DMS153 treated with DMSO at 0.1 percent for 48 hours (cell line): ENCODE measurements at regions not wholly inside any gene's neighbourhood (a gene's known extent, or its start where the extent isn't known, plus 50 kb on each side); places are given as distances from the start of the nearest gene placed in this dataset.

Experiments
- DNase-seq: peaks from one replicate; lab custom pipeline; 2025; ENCODE audit not compliant: unreplicated experiment; lab: John Stamatoyannopoulos, UW

GRCh38 chr18:25815659-25816058 is 274.8 kb downstream of the SS18 start:
- DNase-seq = no peak

DNA sequence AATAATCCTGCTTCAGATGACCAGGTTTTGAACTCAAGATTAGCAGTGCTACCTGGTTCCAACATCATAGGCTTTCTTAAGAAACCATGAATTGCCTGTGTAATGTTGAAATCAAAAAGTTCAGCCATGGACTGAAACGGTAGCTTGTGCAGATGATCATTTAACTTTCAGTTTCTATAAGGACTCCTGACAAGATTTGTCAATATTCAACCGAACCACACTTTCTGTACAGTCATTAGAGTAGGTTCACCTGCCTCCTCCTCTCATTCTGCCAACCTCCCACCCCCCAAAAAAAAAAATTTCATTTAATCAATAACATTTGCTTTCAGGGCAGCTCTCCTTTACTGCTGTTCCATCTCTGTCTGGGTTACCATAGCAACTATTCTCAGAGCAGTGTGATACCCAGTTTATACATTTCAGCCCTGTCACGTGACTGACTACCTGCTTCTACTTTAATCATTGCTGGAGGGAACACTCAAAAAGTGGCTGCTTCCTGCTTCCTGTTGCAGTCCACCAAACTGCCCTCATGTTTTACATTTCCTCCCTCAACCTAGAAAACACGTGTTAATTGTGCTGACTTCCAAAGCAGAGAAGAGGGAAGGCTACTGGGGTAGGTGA is 275.5 kb downstream of the SS18 start:
- DNase-seq = no peak

DNA sequence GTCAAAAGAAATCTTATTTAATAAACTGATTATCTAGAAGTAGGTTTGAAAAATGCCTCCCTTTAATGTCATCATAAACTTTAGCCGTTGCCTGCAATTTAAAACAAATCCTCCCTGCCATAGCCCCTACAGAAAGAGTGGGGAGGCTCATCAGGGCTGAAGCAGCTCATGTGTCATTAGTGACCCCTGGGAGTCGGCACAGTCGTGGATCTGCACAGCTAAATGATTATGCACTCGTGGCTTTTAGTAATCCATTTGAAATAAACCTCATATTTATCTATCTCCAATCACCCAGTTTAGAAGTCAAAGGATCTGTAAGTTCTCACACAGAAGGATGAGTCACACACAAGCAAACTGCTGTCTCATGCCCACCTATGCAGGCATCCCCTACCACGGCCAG is 277.3 kb downstream of the SS18 start:
- no peak for DNase-seq

DNA sequence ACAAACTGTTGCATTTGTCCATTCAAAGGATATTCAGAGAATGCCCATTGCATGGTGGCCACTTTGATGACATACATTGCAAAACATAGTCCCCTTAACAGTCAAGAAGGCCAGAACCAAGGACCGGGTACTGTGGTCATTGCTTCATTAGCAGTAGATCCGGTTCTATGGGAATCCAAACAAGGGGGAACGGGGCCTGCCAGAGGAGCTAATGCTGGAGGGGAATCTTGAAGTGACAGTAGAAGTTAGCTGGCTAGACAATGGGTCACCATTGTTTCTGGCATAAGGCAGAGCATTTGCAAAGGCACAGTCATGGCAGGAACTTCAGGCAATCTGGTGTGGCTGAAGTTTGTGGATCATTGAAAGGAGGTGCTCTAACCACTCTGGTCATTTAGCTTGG is 279.7 kb downstream of the SS18 start:
- DNase-seq = no peak

DNA sequence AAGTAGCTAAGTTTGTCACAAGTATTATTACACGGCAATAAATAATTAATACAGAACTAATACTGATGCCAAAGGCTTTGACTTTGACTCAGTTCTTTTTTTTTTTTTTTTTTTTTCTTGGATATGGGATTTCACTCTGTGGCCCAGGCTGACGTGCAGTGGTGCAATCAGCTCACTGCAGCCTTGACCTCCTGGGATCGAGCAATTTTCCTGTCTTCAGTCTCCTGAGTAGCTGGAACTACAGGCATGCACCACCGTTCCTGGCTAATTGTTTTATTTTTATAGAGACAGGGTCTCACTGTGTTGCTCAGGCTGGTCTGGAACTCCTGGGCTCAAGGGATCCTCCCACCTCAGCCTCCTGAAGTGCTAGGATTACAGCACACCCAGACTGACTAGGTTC is 284.5 kb downstream of the SS18 start:
- no peak for DNase-seq

- DNase-seq = no peak
Observed at GRCh38 chr18:25805323-25805722, 285.1 kb downstream of the SS18 start.

GRCh38 chr18:25799231-25799630 is 291.2 kb downstream of the SS18 start:
- DNase-seq = no peak

DNA sequence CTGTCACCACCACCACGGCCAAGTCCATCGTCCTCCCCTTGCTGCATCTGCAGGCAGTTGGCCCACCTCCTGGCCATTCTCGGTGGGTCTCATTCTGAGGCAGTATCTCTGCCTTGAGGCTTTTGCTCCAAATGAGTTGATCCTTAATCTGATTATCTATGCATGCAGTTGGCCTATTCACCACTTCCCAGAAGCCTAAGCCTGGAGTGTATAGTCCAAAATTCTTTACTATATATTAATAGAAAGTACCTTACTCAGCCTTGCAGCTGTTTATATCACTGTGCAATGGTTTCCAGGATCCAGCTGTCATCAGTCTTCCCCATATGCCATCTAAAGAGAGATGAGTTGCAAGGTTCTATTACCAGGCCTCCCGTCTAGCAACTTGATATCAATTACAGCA is 292.4 kb downstream of the SS18 start:
- no peak for DNase-seq

DNA sequence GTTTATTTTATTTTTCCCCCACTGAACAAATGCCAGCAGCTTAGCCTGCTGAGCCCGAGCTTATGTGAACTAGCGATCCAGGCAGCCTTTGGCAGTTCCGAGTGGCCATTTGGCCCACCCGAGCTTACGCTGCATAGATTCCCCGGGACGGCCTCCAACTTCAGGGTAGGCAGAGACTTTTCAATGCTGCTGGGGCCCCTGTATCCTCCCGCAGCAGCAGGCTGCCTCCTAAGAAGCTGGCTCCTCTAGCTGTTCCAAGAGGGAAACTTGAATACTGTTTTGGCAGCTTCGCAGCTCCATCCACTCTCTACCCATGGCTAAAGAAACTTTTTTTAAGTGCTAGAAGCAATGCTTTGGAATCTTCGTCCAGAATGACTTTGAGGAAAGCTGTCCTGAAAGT is 295.2 kb downstream of the SS18 start:
- DNase-seq = no peak

GRCh38 chr18:25787276-25787675 is 303.1 kb downstream of the SS18 start:
- no peak for DNase-seq

DNA sequence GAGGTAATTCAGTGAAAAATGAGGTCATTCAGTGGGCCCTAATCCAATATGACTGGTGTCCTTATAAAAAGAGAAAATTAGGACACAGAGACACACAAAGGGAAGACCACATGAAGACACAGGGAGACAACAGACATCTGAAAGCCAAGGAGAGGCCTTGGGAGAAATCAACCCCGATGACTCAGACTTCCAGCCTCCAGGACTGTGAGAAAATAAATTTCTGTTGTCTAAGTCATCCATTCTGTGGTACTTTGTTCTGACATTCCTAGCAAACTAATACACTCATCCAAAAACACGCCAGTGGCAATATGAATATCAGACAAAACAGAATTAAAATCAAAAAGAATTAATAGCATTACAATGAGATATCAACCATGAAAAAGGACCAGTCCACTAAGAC is 303.7 kb downstream of the SS18 start:
- no peak for DNase-seq

DNA sequence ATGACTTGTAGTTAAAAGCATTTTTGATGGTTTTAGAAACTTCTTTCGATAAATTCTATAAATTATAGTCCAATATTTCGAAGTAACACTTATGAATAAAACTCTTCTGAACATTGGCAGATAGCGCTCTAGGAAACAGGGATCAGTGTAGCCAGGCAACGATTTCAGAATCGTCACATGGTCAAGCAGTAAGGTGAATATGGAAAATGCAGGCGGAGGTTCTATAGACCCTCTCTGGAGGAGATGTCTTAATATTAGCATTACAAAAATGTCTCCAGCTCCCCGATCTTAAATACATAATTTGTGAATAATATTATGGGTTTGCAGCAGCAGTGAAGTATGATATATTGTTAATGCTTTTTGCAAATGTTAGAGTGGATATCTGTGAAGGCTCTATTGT is 310.3 kb downstream of the SS18 start:
- DNase-seq = no peak

DNA sequence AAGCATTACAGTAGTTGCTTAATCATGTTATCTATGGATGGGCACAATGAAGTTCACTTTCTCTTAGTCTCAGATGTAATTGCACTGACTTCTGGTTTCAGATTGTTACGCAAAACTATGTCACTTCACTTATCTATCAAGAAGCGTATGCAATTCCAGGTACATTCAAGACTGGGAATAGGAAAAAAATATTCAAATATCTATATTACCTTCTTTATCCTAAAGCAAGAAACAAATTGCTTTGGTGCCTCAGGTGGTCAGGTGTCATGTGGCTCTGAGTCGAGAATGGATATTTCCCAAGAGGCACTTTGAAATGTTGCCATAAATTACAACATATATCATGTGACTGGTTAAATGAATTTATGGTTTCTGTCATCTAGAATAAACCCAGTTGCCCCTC is 318.6 kb downstream of the SS18 start:
- DNase-seq = no peak

- no peak for DNase-seq
Observed at GRCh38 chr18:25764777-25765176, 325.6 kb downstream of the SS18 start.

DNA sequence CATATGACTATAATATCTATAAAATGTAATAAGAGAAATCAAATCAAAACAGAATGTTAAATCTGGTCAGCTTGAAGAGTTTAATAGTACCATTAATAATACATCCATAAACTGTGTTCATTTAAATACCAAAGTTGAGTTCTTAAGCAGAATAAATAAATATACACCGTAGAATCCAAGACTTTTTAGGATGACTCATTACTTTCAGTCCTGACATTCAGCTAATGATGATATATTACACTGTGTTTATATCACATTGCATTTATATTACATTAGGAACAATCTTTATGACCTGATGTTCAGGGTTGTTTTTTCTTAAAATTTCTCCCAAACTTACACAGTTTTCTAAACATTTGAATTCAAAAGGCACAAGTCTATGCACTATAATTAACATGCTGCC is 331.3 kb downstream of the SS18 start:
- no peak for DNase-seq

- no peak for DNase-seq
Observed at GRCh38 chr18:25743646-25744151, 346.7 kb downstream of the SS18 start.

GRCh38 chr18:25739376-25739775 is 351.0 kb downstream of the SS18 start:
- no peak for DNase-seq

DNA sequence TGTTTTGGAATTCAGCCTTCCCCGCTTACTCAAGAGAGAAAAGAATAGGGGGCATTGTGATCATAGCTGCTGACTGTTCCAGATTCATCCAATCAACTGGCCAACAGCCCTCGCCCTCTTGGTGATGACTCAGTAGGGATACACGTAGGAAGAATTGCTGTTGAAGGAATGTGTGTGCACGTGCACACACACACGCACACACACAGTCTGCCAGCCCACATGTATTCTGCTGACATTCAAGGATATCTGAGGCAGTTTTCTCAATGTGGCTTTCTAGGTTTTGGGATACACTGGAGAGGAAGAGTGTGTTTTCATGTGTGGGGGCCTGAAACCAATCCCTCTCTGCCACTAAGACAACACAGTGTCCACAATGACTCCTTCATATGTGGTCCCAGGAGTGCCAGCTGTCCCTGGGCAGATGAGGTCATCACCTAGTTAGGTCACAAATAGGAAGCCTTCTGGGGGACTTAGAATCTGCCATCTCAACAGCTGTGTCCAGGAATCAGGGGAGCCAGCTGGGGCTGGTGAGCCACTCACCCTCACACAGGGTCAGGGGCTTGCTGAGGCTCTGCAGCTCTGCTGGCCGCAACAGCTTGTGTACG is 352.6 kb downstream of the SS18 start:
- DNase-seq = no peak

GRCh38 chr18:25736516-25736915 is 353.9 kb downstream of the SS18 start:
- DNase-seq = no peak

- no peak for DNase-seq
Observed at GRCh38 chr18:25735459-25735858, 355.0 kb downstream of the SS18 start.

DNA sequence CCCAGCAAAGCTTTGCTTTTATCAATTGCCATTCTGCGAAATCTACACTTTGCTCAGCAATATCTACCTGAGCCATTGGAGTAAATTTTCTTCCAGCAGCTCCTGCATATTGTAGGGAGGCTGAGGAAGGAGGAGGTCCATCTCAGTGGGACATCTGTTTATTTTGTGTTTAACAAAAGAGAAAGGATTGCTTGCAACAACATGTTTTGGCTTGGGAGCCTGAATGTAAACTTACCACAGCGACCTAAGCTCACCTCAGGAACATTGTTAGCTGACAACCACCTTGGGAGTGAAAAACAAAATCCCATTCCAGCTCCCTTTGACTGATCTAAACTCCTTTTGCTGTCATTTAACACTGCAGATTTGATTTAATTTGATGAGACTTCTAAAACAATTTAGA is 356.1 kb downstream of the SS18 start:
- no peak for DNase-seq

DNA sequence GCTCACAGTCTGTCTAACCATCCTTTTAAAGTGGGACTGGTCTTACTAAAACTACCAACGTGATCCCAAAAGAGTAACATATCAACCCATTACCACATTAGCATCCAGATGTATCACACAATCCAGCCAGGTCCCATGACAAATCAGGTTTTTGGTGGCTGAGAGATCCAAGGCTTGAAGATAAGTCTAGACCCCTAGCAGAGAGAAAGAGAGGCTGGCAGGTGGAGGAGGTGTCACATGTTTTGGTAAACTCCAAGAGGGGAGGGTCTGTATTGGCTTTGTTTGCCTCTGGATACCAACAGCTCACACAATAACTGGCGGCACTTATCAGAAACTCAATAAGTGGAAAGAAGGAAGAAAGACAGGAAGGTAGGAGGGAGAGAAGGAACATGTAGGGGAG is 357.6 kb downstream of the SS18 start:
- no peak for DNase-seq

DNA sequence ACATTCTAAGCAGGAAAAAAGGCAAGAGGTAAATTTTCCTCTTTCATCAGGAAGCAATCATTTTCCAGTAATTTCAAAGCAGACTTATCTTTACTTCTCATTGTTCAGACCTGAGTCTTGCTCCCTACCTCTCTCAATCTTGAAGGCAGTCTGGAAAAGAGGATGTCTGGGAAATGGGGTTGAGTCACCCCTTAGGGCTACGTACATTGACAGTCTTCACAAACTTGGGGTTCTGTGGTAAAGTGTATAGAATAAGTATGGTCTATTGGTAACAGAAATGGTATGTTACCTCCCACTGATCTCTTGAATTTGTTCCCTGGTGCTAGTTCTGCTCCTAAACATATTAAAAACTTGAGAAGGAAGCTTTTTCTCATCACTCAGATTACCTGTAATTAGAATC is 361.3 kb downstream of the SS18 start:
- DNase-seq = no peak
